HG03342 (cell line): ENCODE measurements at regions not wholly inside any gene's neighbourhood (a gene's known extent, or its start where the extent isn't known, plus 50 kb on each side); places are given as distances from the start of the nearest gene placed in this dataset.
"Not testable (repeated sequence)": the region's sequence is repeated elsewhere in the genome, so short reads cannot be mapped to it uniquely, and the experiment has no call there.

ENCODE experiments used
- ATAC-seq: cut with Tn5 transposase; IDR thresholded peaks from one replicate; pipeline ENCODE4 v1.9.1; 2021; ENCODE audit warnings: mild to moderate bottlenecking, moderate library complexity; ENCODE audit not compliant: unreplicated experiment

GRCh38 chr7:123264820-123265219 is 65.1 kb upstream of the SLC13A1 start:
- ATAC-seq, result not testable (repeated sequence)

GRCh38 chr7:123260428-123260960 is 60.7 kb upstream of the SLC13A1 start:
- no peak for ATAC-seq

GRCh38 chr7:123259759-123260158 is 60.0 kb upstream of the SLC13A1 start:
- ATAC-seq, result no peak
